DOHH2 (cell line): ENCODE measurements at regions not wholly inside any gene's neighbourhood (a gene's known extent, or its start where the extent isn't known, plus 50 kb on each side); places are given as distances from the start of the nearest gene placed in this dataset.

Source experiments
- CTCF ChIP-seq: fragments of 200-600 bp; sonication (generic); IDR thresholded peaks from one replicate; pipeline ENCODE4 v1.5.1; 2014; ENCODE audit warnings: antibody characterized with exemption, mild to moderate bottlenecking, low read depth, low read length; ENCODE audit not compliant: poor library complexity, severe bottlenecking
- EZH2phosphoT487 ChIP-seq: fragments of 200-600 bp; sonication (generic); IDR thresholded peaks from 2 replicates; pipeline ENCODE4 v1.6.1; 2017; ENCODE audit warnings: borderline replicate concordance, mild to moderate bottlenecking, antibody characterized with exemption, low read length, moderate library complexity, mixed read lengths

- no peak for TF ChIP-seq CTCF
- TF ChIP-seq EZH2phosphoT487 = no peak
Measured at GRCh38 chr14:24705840-24706239, 71.8 kb upstream of the GZMB start.
